Choroid plexus epithelial cell (primary cell): ENCODE measurements at regions not wholly inside any gene's neighbourhood (a gene's known extent, or its start where the extent isn't known, plus 50 kb on each side); places are given as distances from the start of the nearest gene placed in this dataset.

Experiments used
- DNase-seq: peaks from one replicate; pipeline ENCODE4 v3.0.0-alpha.2; 2010; ENCODE audit warnings: low read depth
- H3K4me3 ChIP-seq: 2 replicates; pipeline ENCODE4 v1.5.1; 2011; ENCODE audit warnings: low read depth, mild to moderate bottlenecking, control low read depth, low read length, moderate library complexity
- CTCF ChIP-seq: conservative IDR thresholded peaks from 2 replicates; pipeline ENCODE4 v1.5.1; 2011; ENCODE audit warnings: low read depth, mild to moderate bottlenecking, control low read depth, inconsistent platforms, low read length, moderate library complexity

GRCh38 chr1:239939602-239940001 is 152.1 kb upstream of the FMN2 start:
- DNase-seq, result no peak
- no peak for TF ChIP-seq CTCF
- H3K4me3 ChIP-seq, result no peak overlapping the region

DNA sequence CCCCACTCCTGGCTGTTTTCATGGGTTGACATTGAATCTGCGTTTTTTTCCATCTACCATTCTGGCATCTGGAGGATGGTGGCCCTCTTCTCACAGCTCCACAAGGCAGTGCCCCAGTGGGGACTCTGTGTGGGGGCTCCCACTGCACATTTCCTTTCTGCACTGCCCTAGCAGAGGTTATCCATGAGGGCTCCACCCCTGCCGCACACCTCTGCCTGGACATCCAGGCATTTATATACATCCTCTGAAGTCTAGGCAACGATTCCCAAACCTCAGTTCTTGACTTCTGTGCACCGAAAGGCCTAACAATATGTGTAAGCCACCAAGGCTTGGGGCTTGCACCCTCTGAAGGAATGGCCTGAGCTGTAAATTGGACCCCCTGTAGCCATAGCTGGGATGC is 147.9 kb upstream of the FMN2 start:
- H3K4me3 ChIP-seq, result no peak overlapping the region
- no peak for DNase-seq
- TF ChIP-seq CTCF, result no peak

GRCh38 chr1:239944666-239945065 is 147.0 kb upstream of the FMN2 start:
- no peak for DNase-seq
- H3K4me3 ChIP-seq, result no peak overlapping the region
- TF ChIP-seq CTCF, result no peak

DNA sequence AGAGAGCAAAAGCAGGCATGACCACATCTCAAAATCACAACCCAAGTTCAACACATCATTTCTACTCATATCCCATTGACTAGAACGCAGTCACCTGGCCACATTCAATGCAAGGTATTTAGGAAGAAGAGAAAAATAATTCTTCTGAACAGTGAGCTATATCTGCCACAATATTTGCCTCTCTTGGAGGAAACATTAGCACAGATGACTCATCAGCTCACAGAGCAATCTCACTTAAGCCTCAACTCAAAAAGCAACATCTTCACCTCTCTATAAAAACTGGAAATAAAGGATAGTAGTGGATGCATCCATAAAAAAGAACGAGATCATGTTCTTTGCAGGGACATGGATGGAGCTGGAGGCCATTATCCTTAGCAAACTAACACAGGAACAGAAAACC is 143.9 kb upstream of the FMN2 start:
- DNase-seq, result peak; percentile 2
- no peak overlapping the region for H3K4me3 ChIP-seq
- TF ChIP-seq CTCF, result no peak

GRCh38 chr1:239951511-239952140 is 140.1 kb upstream of the FMN2 start:
- peak; percentile 73 for TF ChIP-seq CTCF
- H3K4me3 ChIP-seq, result no peak overlapping the region
- peak; percentile 80 for DNase-seq

DNA sequence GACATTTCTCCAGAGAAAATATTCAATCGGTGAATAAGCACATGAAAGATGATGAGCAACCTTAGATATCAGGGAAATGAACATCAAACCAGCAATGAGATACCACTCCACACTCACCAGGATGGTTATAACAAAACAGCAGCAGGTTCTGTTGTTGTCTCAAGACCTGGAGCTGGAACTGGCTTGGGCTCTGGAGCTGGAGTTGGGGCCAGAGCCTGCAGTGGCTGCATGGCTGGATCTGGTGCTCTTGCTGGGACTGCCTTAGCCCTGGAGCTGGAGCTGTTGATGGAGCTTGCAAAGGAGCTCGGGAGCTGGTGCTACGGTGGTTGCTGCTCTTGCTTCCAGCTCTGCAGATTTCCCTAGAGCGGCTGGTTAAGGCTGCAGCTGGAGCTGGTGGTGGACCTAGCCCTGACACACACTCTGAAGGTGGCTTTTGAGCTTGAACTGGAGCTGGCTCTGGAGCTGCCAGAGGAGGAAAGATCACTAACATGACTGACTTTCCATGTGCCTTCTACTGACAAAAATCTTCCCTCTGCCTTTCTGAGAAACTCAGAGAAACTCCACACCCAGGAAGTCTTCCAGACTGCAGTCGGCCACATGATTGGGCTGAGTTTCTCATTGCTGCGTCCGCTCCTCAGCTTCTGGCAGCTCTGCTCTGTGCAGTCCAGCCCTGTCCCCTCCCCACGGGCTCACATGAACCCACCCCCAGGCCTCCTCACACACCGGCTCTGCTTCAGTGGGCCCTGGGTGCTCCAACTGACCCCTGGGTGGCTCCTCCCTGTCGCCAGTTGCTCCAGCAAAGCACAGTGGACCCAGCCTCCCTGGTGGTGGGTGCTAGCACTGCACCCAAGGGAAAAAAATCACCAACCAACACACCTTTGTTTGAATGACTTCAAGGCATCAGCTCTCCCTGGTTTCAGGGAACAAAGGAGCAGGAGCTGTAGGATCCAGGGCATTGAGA is 139.1 kb upstream of the FMN2 start:
- peak; percentile 48 for TF ChIP-seq CTCF
- no peak overlapping the region for H3K4me3 ChIP-seq
- DNase-seq, result peak; percentile 3
